ENCODE measurements at regions not wholly inside any gene's neighbourhood (a gene's known extent, or its start where the extent isn't known, plus 50 kb on each side); places are given as distances from the start of the nearest gene placed in this dataset.

GRCh38 chr4:33054161-33054560 is 2334.0 kb downstream of the PCDH7 start:
- no peak for DNase-seq
- no peak overlapping the region for H3K4me3 ChIP-seq
- no peaks in the 10 kb centered on the region for H3K27me3 ChIP-seq
- H3K4me1 ChIP-seq, result no peaks in the 10 kb centered on the region
- no peak overlapping the region for H3K27ac ChIP-seq
- H3K36me3 ChIP-seq, result no peaks in the 10 kb centered on the region
- no peak for TF ChIP-seq CTCF (IDR thresholded peaks at IDR 0.05)
- no peak for ATAC-seq
- H3K9me3 ChIP-seq, result no peaks in the 10 kb centered on the region
- intact Hi-C loops (cut with DNase I), result no loop called here

DNA sequence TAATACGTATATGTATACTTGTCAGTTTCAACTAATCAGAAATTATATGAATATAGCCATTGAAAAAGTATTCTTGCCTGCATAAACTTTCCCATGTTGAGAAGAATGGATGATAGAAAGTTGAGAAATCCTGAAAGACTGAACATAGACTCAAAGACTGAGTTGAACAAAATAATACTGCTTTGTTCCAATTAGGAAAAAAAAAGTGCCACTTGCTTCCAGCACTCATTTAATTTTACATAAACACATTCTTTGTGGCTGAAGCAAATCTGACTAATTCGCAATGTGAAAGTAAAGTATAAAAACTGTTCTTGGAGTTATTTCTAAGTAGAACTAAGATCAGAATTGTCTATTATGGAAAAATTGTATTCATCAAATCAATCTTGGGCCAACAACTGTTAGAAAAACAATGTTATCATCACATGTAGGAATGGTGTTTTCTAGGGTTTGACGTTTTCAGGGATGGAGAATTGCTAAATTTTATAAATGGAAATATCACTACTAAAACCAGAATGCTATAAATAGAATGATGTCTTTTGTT is 2334.6 kb downstream of the PCDH7 start:
- no peaks in the 10 kb centered on the region for H3K9me3 ChIP-seq
- no peaks in the 10 kb centered on the region for H3K36me3 ChIP-seq
- H3K4me1 ChIP-seq, result no peaks in the 10 kb centered on the region
- no peak overlapping the region for H3K27ac ChIP-seq
- DNase-seq, result no peak
- no peak for TF ChIP-seq CTCF (IDR thresholded peaks at IDR 0.05)
- no peak for ATAC-seq
- intact Hi-C loops (cut with DNase I), result no loop called here
- no peak overlapping the region for H3K4me3 ChIP-seq
- 63 to 77% methylated on average over 3 of the region's 3 CpGs for WGBS, 2 donors
- no peaks in the 10 kb centered on the region for H3K27me3 ChIP-seq

- intact Hi-C loops (cut with DNase I), result no loop called here
- H3K27me3 ChIP-seq, result no peaks in the 10 kb centered on the region
- ATAC-seq, result no peak
- H3K27ac ChIP-seq, result no peak overlapping the region
- TF ChIP-seq CTCF (IDR thresholded peaks at IDR 0.05), result no peak
- H3K36me3 ChIP-seq, result no peaks in the 10 kb centered on the region
- no peaks in the 10 kb centered on the region for H3K9me3 ChIP-seq
- 57 to 81% methylated on average over 1 of the region's 1 CpG for WGBS, 2 donors
- no peak for DNase-seq
- no peak overlapping the region for H3K4me3 ChIP-seq
- peaks cover 0 to 6% (median 0%) of the 10 kb centered on the region in 9 donors for H3K4me1 ChIP-seq
Measured at GRCh38 chr4:33057736-33058135, 2337.6 kb downstream of the PCDH7 start.

DNA sequence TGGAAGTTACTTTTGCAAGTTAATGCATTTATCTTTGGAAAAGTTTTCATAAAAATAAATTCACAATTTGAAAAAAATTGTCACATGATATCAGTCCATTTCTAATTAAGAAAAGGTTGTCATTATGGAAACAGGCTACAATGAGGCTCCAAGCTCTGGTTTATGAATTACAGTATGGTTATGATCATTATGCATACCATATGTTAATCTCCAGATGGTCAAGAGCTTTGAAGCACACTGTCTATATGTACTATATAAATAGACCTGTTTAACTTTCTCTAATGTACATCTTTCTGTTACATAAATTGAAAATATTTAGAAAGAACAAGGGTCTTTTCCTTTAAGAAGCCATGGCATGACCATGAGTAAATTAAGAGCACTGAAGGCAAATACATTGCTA is 2338.8 kb downstream of the PCDH7 start:
- ATAC-seq (no peak), DNase-seq (no peak)
- Histone ChIP-seq H3K4me3 (no peak overlapping the region), H3K27ac (no peak overlapping the region), H3K4me1 (peaks cover 0 to 6% (median 0%) of the 10 kb centered on the region in 9 donors), H3K27me3 (no peaks in the 10 kb centered on the region), H3K9me3 (no peaks in the 10 kb centered on the region), H3K36me3 (no peaks in the 10 kb centered on the region)
- no peak for TF ChIP-seq CTCF (IDR thresholded peaks at IDR 0.05)
- intact Hi-C loops (cut with DNase I), result no loop called here
